ENCODE measurements at regions not wholly inside any gene's neighbourhood (a gene's known extent, or its start where the extent isn't known, plus 50 kb on each side); places are given as distances from the start of the nearest gene placed in this dataset.
"Not testable (repeated sequence)": the region's sequence is repeated elsewhere in the genome, so short reads cannot be mapped to it uniquely, and the experiment has no call there.

DNA sequence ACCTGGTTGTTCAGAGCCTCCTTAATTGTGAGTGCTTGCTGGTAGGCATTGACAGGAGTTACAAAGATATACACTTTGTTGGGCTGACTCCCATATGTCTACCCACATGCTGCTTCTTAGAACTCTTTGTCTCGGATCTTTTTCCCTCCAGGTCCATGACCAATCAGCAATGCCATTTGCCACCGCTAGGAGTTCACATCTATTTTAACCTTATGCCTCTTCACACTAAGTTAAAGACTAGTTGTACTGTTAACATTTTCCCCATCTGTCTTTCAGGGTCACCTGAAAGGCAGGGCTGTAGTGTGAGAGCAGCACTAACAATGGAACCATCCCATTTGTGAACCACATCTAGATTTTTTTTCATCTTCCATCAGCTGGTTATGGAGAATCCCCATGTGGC lies 226.7 kb upstream of the NPY start:
- no peak for DNase-seq

- DNase-seq = no peak
Observed at GRCh38 chr7:24058953-24059352, 225.0 kb upstream of the NPY start.

DNA sequence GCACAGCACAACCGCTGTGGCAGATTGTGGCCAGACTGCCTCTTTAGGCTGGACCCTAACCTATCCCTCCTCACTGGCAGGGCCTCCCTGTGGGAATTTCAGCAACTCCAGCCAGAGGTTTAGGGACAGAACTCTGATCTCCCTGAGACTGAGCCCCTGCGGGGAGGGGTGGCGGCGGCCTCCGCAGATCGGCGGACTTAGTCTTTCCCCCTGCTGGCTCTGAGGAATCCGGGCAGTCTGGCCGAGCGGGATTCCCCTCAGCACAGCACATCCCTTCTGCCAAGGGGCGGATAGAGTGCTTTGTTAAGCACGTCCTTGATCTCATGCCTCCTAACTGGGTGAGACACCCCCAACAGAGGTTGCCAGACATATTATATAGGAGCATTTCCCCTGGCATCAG lies 224.2 kb upstream of the NPY start:
- DNase-seq = no peak

GRCh38 chr7:24063721-24064120 lies 220.3 kb upstream of the NPY start:
- DNase-seq = no peak

DNA sequence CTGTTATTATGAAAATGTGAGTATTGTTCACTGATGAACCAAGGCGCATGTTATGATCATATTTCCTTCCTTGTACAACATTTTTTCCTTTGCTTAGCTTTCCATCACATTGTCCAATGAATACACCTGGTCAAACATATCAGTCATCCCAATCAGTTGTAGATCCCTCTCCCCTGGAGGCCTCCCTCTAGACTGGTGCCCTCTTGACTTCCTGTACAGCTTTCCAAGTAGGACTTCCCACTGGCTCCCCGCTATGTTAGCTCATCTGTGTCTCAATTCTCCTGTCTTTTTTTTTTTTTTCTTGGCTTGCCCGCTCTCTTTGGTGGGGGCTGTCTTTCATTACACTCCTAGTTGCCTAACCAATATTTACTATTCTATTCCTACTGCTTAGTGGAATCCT lies 214.2 kb upstream of the NPY start:
- no peak for DNase-seq

GRCh38 chr7:24073651-24074420 lies 210.2 kb upstream of the NPY start:
- DNase-seq = no peak

DNA sequence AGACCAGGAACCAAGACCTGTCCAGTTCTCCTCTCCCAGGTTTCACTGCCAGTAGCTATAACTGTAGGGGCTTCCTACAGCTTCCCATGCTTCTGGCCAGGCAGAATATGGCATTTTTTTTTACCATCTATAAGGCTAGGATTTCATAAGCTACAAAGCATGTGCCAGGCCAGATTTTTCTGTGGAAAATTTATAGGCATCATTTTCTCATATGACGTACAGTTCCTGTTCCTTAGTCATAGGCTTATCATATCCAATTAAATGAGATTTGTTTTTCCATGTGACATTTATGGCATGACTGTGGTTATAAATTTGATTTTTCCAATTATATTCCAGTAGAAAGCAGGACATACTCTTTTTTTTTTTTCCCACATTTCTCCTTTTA lies 208.6 kb upstream of the NPY start:
- DNase-seq = no peak

DNA sequence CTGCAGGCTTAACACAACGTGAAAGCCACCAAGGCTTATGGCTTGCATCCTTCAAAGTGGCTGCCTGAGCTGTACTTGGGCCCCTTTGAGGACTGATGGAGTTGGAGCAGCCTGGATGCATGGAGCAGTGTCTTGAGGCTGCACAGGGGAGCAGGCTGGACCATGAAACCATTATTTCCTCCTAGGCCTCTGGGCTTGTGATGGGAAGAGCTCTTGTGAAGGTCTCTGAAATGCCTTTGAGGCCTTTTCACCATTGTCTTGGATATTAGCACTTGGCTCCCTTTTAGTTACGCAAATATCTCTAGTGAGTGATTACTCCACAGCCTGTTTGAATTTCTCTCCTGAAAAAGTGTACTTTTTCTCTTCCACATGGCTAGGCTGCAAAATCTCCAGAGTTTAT lies 201.2 kb upstream of the NPY start:
- DNase-seq = no peak

- no peak for DNase-seq
Observed at GRCh38 chr7:24102988-24103387, 181.0 kb upstream of the NPY start.

GRCh38 chr7:24108906-24109376 lies 175.0 kb upstream of the NPY start:
- no peak for DNase-seq

- no peak for DNase-seq
Observed at GRCh38 chr7:24110056-24110455, 173.9 kb upstream of the NPY start.

DNA sequence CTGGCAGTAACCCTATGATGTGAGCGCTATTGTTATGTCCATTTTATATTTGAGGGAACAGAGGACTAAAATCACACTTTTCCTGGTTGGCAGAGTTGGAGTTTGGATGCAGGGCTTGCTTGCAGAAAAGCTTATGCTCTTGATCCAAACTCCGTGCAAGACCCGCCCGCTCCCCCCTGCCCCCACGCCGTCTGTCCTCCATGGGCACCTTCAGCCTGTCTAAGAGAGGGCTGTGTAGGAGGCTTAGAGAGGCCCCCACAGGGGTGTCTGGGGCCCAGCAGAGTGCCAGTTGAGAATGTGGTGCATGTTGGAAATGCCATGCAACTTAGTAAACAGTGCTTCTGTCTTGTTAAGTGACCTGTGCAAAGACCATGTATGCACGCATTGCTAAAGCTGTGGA lies 170.5 kb upstream of the NPY start:
- DNase-seq = no peak

GRCh38 chr7:24115661-24116060 lies 168.3 kb upstream of the NPY start:
- DNase-seq = peak; percentile 21

GRCh38 chr7:24117903-24118499 lies 166.0 kb upstream of the NPY start:
- DNase-seq = not testable (repeated sequence)

GRCh38 chr7:24119852-24120251 lies 164.1 kb upstream of the NPY start:
- DNase-seq = no peak

GRCh38 chr7:24123076-24123475 lies 160.9 kb upstream of the NPY start:
- peak; percentile 32 for DNase-seq

- no peak for DNase-seq
Observed at GRCh38 chr7:24125765-24126164, 158.2 kb upstream of the NPY start.

- no peak for DNase-seq
Observed at GRCh38 chr7:24127930-24128329, 156.1 kb upstream of the NPY start.

DNA sequence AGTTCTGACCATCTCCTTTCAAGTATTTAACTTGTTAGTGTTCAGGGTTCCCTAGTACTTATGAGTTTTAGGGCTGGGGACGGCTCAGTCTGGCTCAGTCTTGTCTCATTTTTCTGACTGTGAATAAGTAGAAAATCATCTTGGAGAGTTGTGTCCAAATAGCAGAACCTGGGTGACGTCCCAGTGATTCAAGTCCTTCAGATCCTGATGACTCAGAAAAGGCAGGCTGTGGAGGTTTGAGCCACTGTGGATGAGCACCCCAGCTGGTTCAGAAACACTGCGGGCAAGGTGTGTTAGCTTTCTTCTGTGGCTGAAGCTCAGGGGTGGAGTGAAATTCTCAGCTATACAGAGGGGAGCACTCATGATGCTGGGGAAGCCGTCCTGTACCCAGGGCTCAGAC lies 154.4 kb upstream of the NPY start:
- peak; percentile 78 for DNase-seq

DNA sequence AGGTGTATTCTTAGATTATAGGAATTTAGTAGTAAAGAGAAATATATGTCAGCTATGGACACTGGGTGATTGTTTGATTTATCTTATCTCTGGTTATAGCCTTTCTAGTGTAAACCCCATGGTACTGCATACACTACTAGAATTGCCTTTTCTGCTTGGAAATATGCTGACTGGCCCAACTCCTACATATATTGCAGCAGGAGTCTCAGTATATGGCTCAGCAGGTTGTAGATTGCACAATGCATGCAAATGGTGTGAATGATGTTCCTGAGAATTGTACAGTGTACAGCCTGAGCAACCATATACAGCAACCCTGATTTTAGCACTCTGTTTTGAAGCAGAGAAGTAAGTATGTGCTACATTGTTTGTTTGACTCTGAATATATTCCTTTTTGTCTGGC lies 153.4 kb upstream of the NPY start:
- no peak for DNase-seq

- no peak for DNase-seq
Observed at GRCh38 chr7:24133691-24134090, 150.3 kb upstream of the NPY start.

GRCh38 chr7:24134535-24134934 lies 149.5 kb upstream of the NPY start:
- DNase-seq = no peak

- DNase-seq = no peak
Observed at GRCh38 chr7:24135003-24135817, 148.8 kb upstream of the NPY start.

DNA sequence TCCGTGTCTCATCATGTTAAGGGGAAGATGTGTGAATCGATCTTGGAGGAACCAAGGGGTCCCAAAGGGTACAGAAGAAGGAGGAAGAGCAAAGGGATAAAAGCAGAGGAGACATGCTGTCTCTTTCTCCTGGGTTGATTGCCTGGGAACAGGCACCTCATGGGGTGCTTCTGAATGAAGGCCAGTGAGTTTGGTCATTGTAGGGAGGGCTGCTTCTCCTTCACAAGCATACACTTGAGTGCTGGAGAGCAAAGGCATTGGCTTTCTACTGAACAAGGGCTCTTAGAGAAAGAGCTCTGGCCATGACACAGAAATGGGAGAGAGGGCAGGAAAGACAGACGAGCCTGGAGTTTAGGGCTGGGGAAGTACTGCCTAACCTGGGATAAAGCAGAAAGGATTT lies 146.7 kb upstream of the NPY start:
- DNase-seq = no peak
